Psoas muscle (tissue), 7 donors: ENCODE measurements at regions not wholly inside any gene's neighbourhood (a gene's known extent, or its start where the extent isn't known, plus 50 kb on each side); places are given as distances from the start of the nearest gene placed in this dataset.

Experiments used
- ATAC-seq, 4 donors: fragments of 200-7000 bp; cut with Tn5 transposase; one replicate each; pipeline ENCODE4 v1.9.1; 2020; ENCODE audit warnings: moderate library complexity in 3 of 4, mild to moderate bottlenecking in 2 of 4
- DNase-seq, 2 donors: peaks; one replicate each; pipeline ENCODE4 v3.0.0-alpha.2; 2020
- H3K27ac ChIP-seq: fragments of 200-600 bp; one replicate; pipeline ENCODE4 v1.8.0; 2022
- H3K27me3 ChIP-seq, 3 donors: fragments of 200-600 bp in 1 of 3; one replicate each; pipeline versions ENCODE4 v1.6.1 to v1.8.0; 2013 to 2022; ENCODE audit warnings: low read length in 2 of 3, mild to moderate bottlenecking in 2 of 3, moderate library complexity in 1 of 3; ENCODE audit not compliant: insufficient read depth in 3 of 3
- H3K36me3 ChIP-seq, 2 donors: fragments of 200-600 bp in 1 of 2; one replicate each; pipeline versions ENCODE4 v1.6.1 to v1.8.0; 2013 to 2022; ENCODE audit warnings: low read depth in 1 of 2, mild to moderate bottlenecking in 1 of 2, moderate library complexity in 1 of 2; ENCODE audit not compliant: insufficient read depth in 1 of 2
- H3K4me1 ChIP-seq: fragments of 200-600 bp; one replicate; pipeline ENCODE4 v1.8.0; 2022
- H3K4me3 ChIP-seq: fragments of 200-600 bp; one replicate; pipeline ENCODE4 v1.8.0; 2022; ENCODE audit warnings: mild to moderate bottlenecking
- H3K9me3 ChIP-seq: fragments of 200-600 bp; one replicate; pipeline ENCODE4 v1.8.0; 2022
- CTCF ChIP-seq: fragments of 200-600 bp; IDR thresholded peaks from one replicate; pipeline ENCODE4 v1.8.0; 2022; ENCODE audit warnings: antibody characterized with exemption
- WGBS, 3 donors: extraction: QIAGEN DNeasy Blood & Tissue Kit; methylation state at CpG; one replicate each; pipeline versions ENCODE4 v1.1.6 to v1.1.7; 2013; 5-methylcytosine and 5-hydroxymethylcytosine counted together
- intact Hi-C, 2 donors: fragments of 100-400 bp; cut with DNase I; formaldehyde crosslinking; loops; one replicate each; pipeline versions ENCODE4 v1.11.0 to v1.14.2; 2022
- donor health status: healthy with polysubstance abuse.
- donor health status: DM: no; HTN: no; CAD: no; lungs with moderate emphysema.
- donor health status: Bipolar disorder and iron deficiency.
- donor health status: healthy.
- donor health status: DM: yes; HTN: yes; CAD: no.
- donor health status: DM: no; HTN: no; CAD: no.
- donor health status: DM: yes; HTN: yes; CAD: no.

GRCh38 chr13:90738881-90739280 is 608.6 kb upstream of the MIR17HG start:
- ATAC-seq (no peak), DNase-seq (no peak)
- H3K4me3 ChIP-seq, result no peak overlapping the region
- H3K27ac ChIP-seq, result no peak overlapping the region
- no peak for TF ChIP-seq CTCF
- intact Hi-C loops, result no loop called here
- H3K9me3 ChIP-seq, result no peaks in the 10 kb centered on the region
- H3K36me3 ChIP-seq, result no peaks in the 10 kb centered on the region
- H3K4me1 ChIP-seq, result no peaks in the 10 kb centered on the region
- no peaks in the 10 kb centered on the region for H3K27me3 ChIP-seq

- Histone ChIP-seq H3K27ac (no peak overlapping the region), H3K4me3 (no peak overlapping the region), H3K36me3 (no peaks in the 10 kb centered on the region), H3K4me1 (no peaks in the 10 kb centered on the region), H3K27me3 (no peaks in the 10 kb centered on the region), H3K9me3 (no peaks in the 10 kb centered on the region)
- DNase-seq (no peak), ATAC-seq (no peak)
- TF ChIP-seq CTCF, result no peak
- intact Hi-C loops, result no loop called here
- WGBS, 3 donors, result 56 to 65% (median 63%) methylated on average over 2 of the region's 2 CpGs
Measured at GRCh38 chr13:90740099-90740498, 607.4 kb upstream of the MIR17HG start.

- DNase-seq (no peak), ATAC-seq (no peak)
- H3K27me3 ChIP-seq, result no peaks in the 10 kb centered on the region
- H3K9me3 ChIP-seq, result no peaks in the 10 kb centered on the region
- H3K4me1 ChIP-seq, result no peaks in the 10 kb centered on the region
- no peak overlapping the region for H3K4me3 ChIP-seq
- no peaks in the 10 kb centered on the region for H3K36me3 ChIP-seq
- intact Hi-C loops, result no loop called here
- TF ChIP-seq CTCF, result no peak
- no peak overlapping the region for H3K27ac ChIP-seq
Measured at GRCh38 chr13:90742381-90742780, 605.1 kb upstream of the MIR17HG start.

GRCh38 chr13:90746230-90746629 is 601.3 kb upstream of the MIR17HG start:
- intact Hi-C loops, result no loop called here
- no peaks in the 10 kb centered on the region for H3K4me1 ChIP-seq

More at GRCh38 chr13:90746230-90746629, 601.3 kb upstream of the MIR17HG start:
- ATAC-seq (no peak), DNase-seq (no peak)
- 69 to 85% (median 84%) methylated on average over 3 of the region's 3 CpGs for WGBS, 3 donors
- H3K27ac ChIP-seq, result no peak overlapping the region
- no peaks in the 10 kb centered on the region for H3K27me3 ChIP-seq
- no peak for TF ChIP-seq CTCF
- no peak overlapping the region for H3K4me3 ChIP-seq
- H3K36me3 ChIP-seq, result no peaks in the 10 kb centered on the region
- no peaks in the 10 kb centered on the region for H3K9me3 ChIP-seq
